ENCODE measurements at regions not wholly inside any gene's neighbourhood (a gene's known extent, or its start where the extent isn't known, plus 50 kb on each side); places are given as distances from the start of the nearest gene placed in this dataset.
"Not testable (repeated sequence)": the region's sequence is repeated elsewhere in the genome, so short reads cannot be mapped to it uniquely, and the experiment has no call there.

GRCh38 chr5:98321361-98321760 lies 452.1 kb upstream of the RGMB start:
- H3K56ac ChIP-seq (ENCODE audit: extremely low read depth, insufficient read depth, low read length), result no peak overlapping the region
- TF ChIP-seq MAFK (IDR thresholded peaks at IDR 0.05; ENCODE audit: low read depth, low read length), result no peak
- TF ChIP-seq ELK1 (IDR thresholded peaks at IDR 0.05; ENCODE audit: borderline replicate concordance, low read depth, low read length), result no peak
- no peak for TF ChIP-seq POLR2A (IDR thresholded peaks at IDR 0.05; ENCODE audit: low read depth, low read length)
- TF ChIP-seq BHLHE40 (IDR thresholded peaks at IDR 0.05; ENCODE audit: low read depth, low read length), result no peak
- no peaks in the 10 kb centered on the region for H3K27me3 ChIP-seq (ENCODE audit: control insufficient read depth, insufficient read depth, low read length)
- H2BK5ac ChIP-seq (ENCODE audit: low read depth, low read length, poor library complexity, severe bottlenecking), result no peak overlapping the region
- no peaks in the 10 kb centered on the region for H3K9me3 ChIP-seq (ENCODE audit: control insufficient read depth, insufficient read depth, low read length)
- no peaks in the 10 kb centered on the region for H3K9me1 ChIP-seq (ENCODE audit: insufficient read depth, low read length)
- in situ Hi-C loops (cut with MboI; ENCODE audit: low sequenced_read_pairs) (no loop called here), dilution Hi-C loops (cut with HindIII; ENCODE audit: low sequenced_read_pairs, unreplicated experiment) (no loop called here), intact Hi-C loops (cut with micrococcal nuclease) (no loop called here)
- H4K5ac ChIP-seq (ENCODE audit: low read depth, low read length), result no peak overlapping the region
- no peak overlapping the region for H2BK120ac ChIP-seq (ENCODE audit: low read depth, low read length)
- H3K27ac ChIP-seq (ENCODE audit: insufficient read depth, low read length), result no peak overlapping the region
- ATAC-seq (ENCODE audit: low read depth) (no peak), DNase-seq (no peak)
- POLR2A ChIA-PET (ENCODE audit: unreplicated experiment), result no interaction called here
- no peak overlapping the region for H3K4me3 ChIP-seq (ENCODE audit: insufficient read depth, low read depth, low read length)
- no peak overlapping the region for H3K23ac ChIP-seq (ENCODE audit: low read depth, low read length)
- H2AK5ac ChIP-seq (ENCODE audit: low read depth, low read length), result no peak overlapping the region
- no peaks in the 10 kb centered on the region for H3K36me3 ChIP-seq (ENCODE audit: control insufficient read depth, insufficient read depth, low read length)
- no peak overlapping the region for H3K4ac ChIP-seq (ENCODE audit: low read depth, low read length)
- H2AK9ac ChIP-seq (replicated peaks; ENCODE audit: low read depth, low read length, poor library complexity), result no peak overlapping the region
- H3K18ac ChIP-seq (ENCODE audit: low read depth, low read length), result no peak overlapping the region
- WGBS, 2 experiments (ENCODE audit: extremely low coverage in 2 of 2, insufficient read length in 1 of 2), result no CpG with 5 or more reads among the region's 3 CpGs
- H2BK20ac ChIP-seq (ENCODE audit: low read depth, low read length), result no peak overlapping the region
- H2AFZ ChIP-seq (replicated peaks; ENCODE audit: low read length, poor library complexity), result no peak overlapping the region
- no peak overlapping the region for H3K4me2 ChIP-seq (ENCODE audit: low read depth, low read length)
- no peak overlapping the region for H4K91ac ChIP-seq (ENCODE audit: insufficient read depth, low read depth, low read length)
- no peaks in the 10 kb centered on the region for H4K20me1 ChIP-seq (ENCODE audit: insufficient read depth, low read length)
- BruUV-seq (replicated peaks), result no TSS peak
- H3K4me1 ChIP-seq (ENCODE audit: control insufficient read depth, insufficient read depth, low read length), result no peaks in the 10 kb centered on the region
- H3K9ac ChIP-seq (ENCODE audit: low read depth, low read length), result no peak overlapping the region
- no peaks in the 10 kb centered on the region; a peak in 1 of 4 replicates for H3K79me1 ChIP-seq (ENCODE audit: low read depth in 1 of 2, low read length in 2 of 2)
- no peak overlapping the region for H4K8ac ChIP-seq (ENCODE audit: low read depth in 2 of 2, low read length in 2 of 2)
- CTCF ChIA-PET, result no interaction called here
- H3K14ac ChIP-seq (replicated peaks; ENCODE audit: low read depth, low read length), result no peak overlapping the region
- H2BK15ac ChIP-seq (ENCODE audit: low read depth, low read length), result peak overlapping the region; percentile 84; the same call in 1 of the 3 replicates

- H2BK20ac ChIP-seq (ENCODE audit: low read depth, low read length); DNase-seq; H3K9ac ChIP-seq (ENCODE audit: low read depth, low read length); H4K20me1 ChIP-seq (ENCODE audit: insufficient read depth, low read length); H2BK15ac ChIP-seq (ENCODE audit: low read depth, low read length); H4K5ac ChIP-seq (ENCODE audit: low read depth, low read length); H3K9me3 ChIP-seq (ENCODE audit: control insufficient read depth, insufficient read depth, low read length); H3K4ac ChIP-seq (ENCODE audit: low read depth, low read length); H3K9me1 ChIP-seq (ENCODE audit: insufficient read depth, low read length); H2AK9ac ChIP-seq (replicated peaks; ENCODE audit: low read depth, low read length, poor library complexity); H3K56ac ChIP-seq (ENCODE audit: extremely low read depth, insufficient read depth, low read length); H2BK120ac ChIP-seq (ENCODE audit: low read depth, low read length); H3K23ac ChIP-seq (ENCODE audit: low read depth, low read length); H3K14ac ChIP-seq (replicated peaks; ENCODE audit: low read depth, low read length); H3K18ac ChIP-seq (ENCODE audit: low read depth, low read length); dilution Hi-C loops (cut with HindIII; ENCODE audit: low sequenced_read_pairs, unreplicated experiment); H2AK5ac ChIP-seq (ENCODE audit: low read depth, low read length); H3K4me3 ChIP-seq (ENCODE audit: insufficient read depth, low read depth, low read length); in situ Hi-C loops (cut with MboI; ENCODE audit: low sequenced_read_pairs); H3K4me1 ChIP-seq (ENCODE audit: control insufficient read depth, insufficient read depth, low read length); POLR2A ChIA-PET (ENCODE audit: unreplicated experiment); ATAC-seq (ENCODE audit: low read depth); intact Hi-C loops (cut with micrococcal nuclease); BruUV-seq (replicated peaks); H3K4me2 ChIP-seq (ENCODE audit: low read depth, low read length); H3K36me3 ChIP-seq (ENCODE audit: control insufficient read depth, insufficient read depth, low read length); H4K8ac ChIP-seq (ENCODE audit: low read depth in 2 of 2, low read length in 2 of 2); H3K27ac ChIP-seq (ENCODE audit: insufficient read depth, low read length); H4K91ac ChIP-seq (ENCODE audit: insufficient read depth, low read depth, low read length); H3K27me3 ChIP-seq (ENCODE audit: control insufficient read depth, insufficient read depth, low read length); H2AFZ ChIP-seq (replicated peaks; ENCODE audit: low read length, poor library complexity); H2BK5ac ChIP-seq (ENCODE audit: low read depth, low read length, poor library complexity, severe bottlenecking); H3K79me1 ChIP-seq (ENCODE audit: low read depth in 1 of 2, low read length in 2 of 2): not testable (repeated sequence)
- WGBS, 2 experiments (ENCODE audit: extremely low coverage in 2 of 2, insufficient read length in 1 of 2), result no CpG with 5 or more reads among the region's 3 CpGs
- CTCF ChIA-PET, result interaction anchor here (0.7 kb wide), 1 partner anchor 444 kb away, joined by 6 read pairs; no protein-coding TSS in a partner anchor
Observed at GRCh38 chr5:98325187-98325586, 448.3 kb upstream of the RGMB start.
